GM23248 (cell line): ENCODE measurements at regions not wholly inside any gene's neighbourhood (a gene's known extent, or its start where the extent isn't known, plus 50 kb on each side); places are given as distances from the start of the nearest gene placed in this dataset.

ENCODE experiments used
- DNase-seq: peaks from one replicate; pipeline ENCODE4 v3.0.0-alpha.2; 2015
- H2AFZ ChIP-seq: fragments of 200-600 bp; sonication (generic); 2 replicates; pipeline ENCODE4 v1.6.1; 2016; ENCODE audit warnings: antibody characterized with exemption
- H3F3A ChIP-seq: fragments of 200-600 bp; sonication (generic); 2 replicates; pipeline ENCODE4 v1.6.1; 2016; ENCODE audit warnings: mild to moderate bottlenecking, antibody characterized with exemption, mixed run types; ENCODE audit not compliant: insufficient read depth
- H3K27ac ChIP-seq: fragments of 200-600 bp; sonication (generic); 2 replicates; pipeline ENCODE4 v1.5.1; 2016; ENCODE audit warnings: mild to moderate bottlenecking
- H3K27me3 ChIP-seq: fragments of 200-600 bp; sonication (generic); replicated peaks from 2 replicates; pipeline ENCODE4 v1.6.1; 2016; ENCODE audit warnings: mild to moderate bottlenecking; ENCODE audit not compliant: insufficient read depth
- H3K36me3 ChIP-seq: fragments of 200-600 bp; sonication (generic); 2 replicates; pipeline ENCODE4 v1.6.1; 2016; ENCODE audit warnings: low read depth, mild to moderate bottlenecking
- H3K4me1 ChIP-seq: fragments of 200-600 bp; sonication (generic); 2 replicates; pipeline ENCODE4 v1.6.1; 2016; ENCODE audit warnings: mild to moderate bottlenecking; ENCODE audit not compliant: insufficient read depth
- H3K4me2 ChIP-seq: fragments of 200-600 bp; sonication (generic); one replicate; pipeline ENCODE4 v1.6.1; 2016; ENCODE audit warnings: mild to moderate bottlenecking; ENCODE audit not compliant: unreplicated experiment
- H3K4me3 ChIP-seq: fragments of 200-600 bp; sonication (generic); 2 replicates; pipeline ENCODE4 v1.5.1; 2016; ENCODE audit warnings: mild to moderate bottlenecking
- H3K79me2 ChIP-seq: fragments of 200-600 bp; sonication (generic); 2 replicates; pipeline ENCODE4 v1.6.1; 2016; ENCODE audit warnings: mild to moderate bottlenecking; ENCODE audit not compliant: insufficient read depth
- H3K9ac ChIP-seq: fragments of 200-600 bp; sonication (generic); 2 replicates; pipeline ENCODE4 v1.6.1; 2016; ENCODE audit warnings: mild to moderate bottlenecking
- H3K9me2 ChIP-seq: fragments of 200-600 bp; sonication (generic); 2 replicates; pipeline ENCODE4 v1.6.1; 2016; ENCODE audit warnings: mixed run types, mild to moderate bottlenecking, moderate library complexity; ENCODE audit not compliant: insufficient read depth
- H3K9me3 ChIP-seq: fragments of 200-600 bp; sonication (generic); one replicate; pipeline ENCODE4 v1.6.1; 2017; ENCODE audit warnings: low read depth
- H4K20me1 ChIP-seq: fragments of 200-600 bp; sonication (generic); 2 replicates; pipeline ENCODE4 v1.6.0; 2016; ENCODE audit not compliant: insufficient read depth
- EZH2 ChIP-seq: fragments of 200-600 bp; sonication (generic); IDR thresholded peaks from 2 replicates; pipeline ENCODE4 v1.6.1; 2018; ENCODE audit warnings: antibody characterized with exemption, mild to moderate bottlenecking; ENCODE audit not compliant: insufficient read depth, poor library complexity, severe bottlenecking
- EZH2phosphoT487 ChIP-seq: fragments of 200-600 bp; sonication (generic); IDR thresholded peaks from 2 replicates; pipeline ENCODE4 v1.6.1; 2018; ENCODE audit warnings: antibody characterized with exemption, moderate library complexity, mild to moderate bottlenecking, low read depth; ENCODE audit not compliant: insufficient read depth
- WGBS, 2 experiments: methylation state at CpG; one replicate each; pipeline ENCODE4 v1.1.6; 2015 to 2017; ENCODE audit warnings: low lambda C conversion rate in 2 of 2, low coverage in 1 of 2; ENCODE audit errors: missing lambda C conversion rate in 2 of 2; 5-methylcytosine and 5-hydroxymethylcytosine counted together
- in situ Hi-C: fragments of 300-500 bp; cut with MboI; formaldehyde crosslinking; loops from 2 replicates; pipeline ENCODE4 v1.15.0; 2020

- H3K27me3 ChIP-seq: no peaks in the 10 kb centered on the region
- 62 to 72% methylated on average over 4 of the region's 4 CpGs for WGBS, 2 experiments
- in situ Hi-C loops: no loop called here
- no peak overlapping the region for H3K27ac ChIP-seq
- H3K36me3 ChIP-seq: no peaks in the 10 kb centered on the region
- DNase-seq: no peak
- no peaks in the 10 kb centered on the region for H3K9me3 ChIP-seq
- no peak overlapping the region for H3K9ac ChIP-seq
- H3K4me2 ChIP-seq: no peak overlapping the region
- no peaks in the 10 kb centered on the region for H3K79me2 ChIP-seq
- no peak overlapping the region for H3K4me3 ChIP-seq
- H2AFZ ChIP-seq: no peak overlapping the region
- H4K20me1 ChIP-seq: no peaks in the 10 kb centered on the region
- no peaks in the 10 kb centered on the region for H3K9me2 ChIP-seq
- peaks cover 19% of the 10 kb centered on the region for H3F3A ChIP-seq
- TF ChIP-seq EZH2phosphoT487 (no peak), EZH2 (no peak)
- peaks cover 17% of the 10 kb centered on the region for H3K4me1 ChIP-seq
These were observed 179.4 kb downstream of the SNX18 start for GRCh38 chr5:54696931-54697330.

DNA sequence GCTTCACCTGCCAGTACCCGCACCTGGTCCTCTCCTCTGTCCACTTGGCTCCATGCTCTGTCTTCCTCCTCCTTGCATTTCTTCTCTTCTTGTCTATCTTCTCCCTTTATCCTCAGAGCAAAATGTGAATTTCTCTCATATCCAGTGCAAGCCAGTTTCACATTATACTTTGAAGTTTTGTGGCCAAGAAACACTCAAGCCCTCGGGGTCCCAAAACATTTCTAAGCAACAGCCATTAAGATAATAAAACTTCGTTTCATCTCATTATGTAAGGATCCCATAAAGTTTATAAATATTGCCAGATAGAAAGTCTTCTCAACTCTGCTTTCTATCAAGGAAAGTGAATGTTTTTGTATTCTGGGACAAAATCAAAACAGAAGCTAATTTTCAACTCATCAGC lies 178.8 kb downstream of the SNX18 start:
- Histone ChIP-seq H3F3A (peaks cover 13% of the 10 kb centered on the region), H3K9me2 (no peaks in the 10 kb centered on the region), H3K27me3 (no peaks in the 10 kb centered on the region), H3K9me3 (no peaks in the 10 kb centered on the region), H3K9ac (no peak overlapping the region), H3K4me2 (no peak overlapping the region), H3K4me1 (peaks cover 11% of the 10 kb centered on the region), H4K20me1 (no peaks in the 10 kb centered on the region), H3K27ac (no peak overlapping the region), H2AFZ (no peak overlapping the region), H3K36me3 (no peaks in the 10 kb centered on the region), H3K4me3 (no peak overlapping the region), H3K79me2 (no peaks in the 10 kb centered on the region)
- WGBS, 2 experiments: 62 to 64% methylated on average over 3 of the region's 3 CpGs
- in situ Hi-C loops: no loop called here
- DNase-seq: no peak
- TF ChIP-seq EZH2phosphoT487 (no peak), EZH2 (no peak)

- Histone ChIP-seq H3K36me3 (no peaks in the 10 kb centered on the region), H3K9ac (no peak overlapping the region), H2AFZ (no peak overlapping the region), H3K4me1 (peaks cover 1% of the 10 kb centered on the region; the same call in 1 of the 2 replicates), H3K9me2 (no peaks in the 10 kb centered on the region), H3K9me3 (no peaks in the 10 kb centered on the region), H3K79me2 (no peaks in the 10 kb centered on the region), H3F3A (0 out of 2 replicates have a peak, but pooled peaks cover 7% of the 10 kb centered on the region), H3K4me2 (no peak overlapping the region), H3K27me3 (no peaks in the 10 kb centered on the region), H3K4me3 (no peak overlapping the region), H3K27ac (no peak overlapping the region), H4K20me1 (no peaks in the 10 kb centered on the region)
- TF ChIP-seq EZH2: no peak
- TF ChIP-seq EZH2phosphoT487: no peak
- no peak for DNase-seq
- WGBS, 2 experiments: 91 to 95% methylated on average over 5 of the region's 5 CpGs
- in situ Hi-C loops: no loop called here
These were observed 177.8 kb downstream of the SNX18 start for GRCh38 chr5:54695198-54695966.

- no peaks in the 10 kb centered on the region for H3K9me3 ChIP-seq
These were observed 176.5 kb downstream of the SNX18 start for GRCh38 chr5:54693936-54694657.

More at GRCh38 chr5:54693936-54694657, 176.5 kb downstream of the SNX18 start:
- Histone ChIP-seq H3F3A (no peaks in the 10 kb centered on the region), H3K79me2 (no peaks in the 10 kb centered on the region), H3K27me3 (no peaks in the 10 kb centered on the region), H2AFZ (no peak overlapping the region), H4K20me1 (no peaks in the 10 kb centered on the region), H3K9me2 (no peaks in the 10 kb centered on the region), H3K4me1 (no peaks in the 10 kb centered on the region), H3K4me3 (no peak overlapping the region), H3K27ac (no peak overlapping the region), H3K36me3 (no peaks in the 10 kb centered on the region), H3K4me2 (no peak overlapping the region), H3K9ac (no peak overlapping the region)
- no peak for TF ChIP-seq EZH2phosphoT487
- TF ChIP-seq EZH2: no peak
- 95 to 98% methylated on average over 7 of the region's 7 CpGs for WGBS, 2 experiments
- in situ Hi-C loops: no loop called here
- no peak for DNase-seq
